H1 (cell line): ENCODE measurements at regions not wholly inside any gene's neighbourhood (a gene's known extent, or its start where the extent isn't known, plus 50 kb on each side); places are given as distances from the start of the nearest gene placed in this dataset.

ENCODE experiments used
- CTCF ChIA-PET: fragments of 300-600 bp; sonication (Branson Sonifier 250); formaldehyde crosslinking; loops from one replicate; lab custom pipeline; 2021; ENCODE audit not compliant: partially characterized antibody; lab: Charles Lee
- POLR2A ChIA-PET: fragments of 300-600 bp; sonication (Branson Sonifier 250); formaldehyde crosslinking; loops from one replicate; lab custom pipeline; 2021; ENCODE audit warnings: inconsistent platforms; ENCODE audit not compliant: partially characterized antibody; lab: Charles Lee
- DNase-seq, 2 experiments: peaks; one replicate each; pipeline versions ENCODE4 v3.0.0 to v3.0.0-alpha.2; 2010 to 2022; ENCODE audit warnings: low spot score in 2 of 2, low read depth in 1 of 2, mixed read lengths in 1 of 2
- FAIRE-seq: peaks from 2 replicates; lab custom pipeline; 2011; peaks lifted over from hg19 to GRCh38; lab: Jason Lieb, UNC
- H2AFZ ChIP-seq: 2 replicates; pipeline ENCODE4 v1.8.1; 2012; ENCODE audit warnings: low read length, inconsistent platforms
- H2AK5ac ChIP-seq: 2 replicates; pipeline ENCODE4 v1.6.1; 2013; ENCODE audit warnings: low read depth, low read length
- H2BK120ac ChIP-seq: replicated peaks from 2 replicates; pipeline ENCODE3; 2013; ENCODE audit warnings: low read depth, low read length, inconsistent platforms
- H2BK12ac ChIP-seq: 2 replicates; pipeline ENCODE4 v1.6.1; 2013; ENCODE audit warnings: low read depth, low read length
- H2BK15ac ChIP-seq: 2 replicates; pipeline ENCODE4 v1.6.1; 2013; ENCODE audit warnings: low read length
- H2BK20ac ChIP-seq: 2 replicates; pipeline ENCODE4 v1.6.1; 2013; ENCODE audit warnings: low read length
- H2BK5ac ChIP-seq: 2 replicates; pipeline ENCODE4 v1.6.1; 2013; ENCODE audit warnings: low read depth, low read length
- H3K14ac ChIP-seq: 2 replicates; pipeline ENCODE4 v1.6.1; 2013; ENCODE audit warnings: inconsistent platforms; ENCODE audit not compliant: insufficient read length
- H3K18ac ChIP-seq: 2 replicates; pipeline ENCODE4 v1.6.1; 2013; ENCODE audit warnings: low read length; ENCODE audit errors: extremely low read depth
- H3K23ac ChIP-seq: 2 replicates; pipeline ENCODE4 v1.6.1; 2013; ENCODE audit warnings: inconsistent platforms; ENCODE audit not compliant: insufficient read length
- H3K23me2 ChIP-seq: 2 replicates; pipeline ENCODE4 v1.6.1; 2013; ENCODE audit warnings: low read depth, low read length
- H3K27ac ChIP-seq: 2 replicates; pipeline ENCODE4 v1.6.1; 2011; ENCODE audit warnings: low read depth, low read length, inconsistent platforms
- H3K27me3 ChIP-seq, 4 experiments: replicated peaks in 1 of 4; 1 replicate in 1 of 4; 2 replicates in 3 of 4; pipeline versions ENCODE4 v1.6.1 to v1.8.1; 2011 to 2013; ENCODE audit warnings: low read length in 3 of 4, mild to moderate bottlenecking in 3 of 4, inconsistent platforms in 2 of 4, mixed read lengths in 2 of 4, moderate library complexity in 1 of 4; ENCODE audit not compliant: control insufficient read depth in 3 of 4, insufficient read depth in 3 of 4; ENCODE audit errors: extremely low read depth in 1 of 4
- H3K36me3 ChIP-seq, 4 experiments: 2 replicates each; pipeline versions ENCODE4 v1.6.1 to v1.8.1; 2011 to 2013; ENCODE audit warnings: mild to moderate bottlenecking in 4 of 4, low read length in 3 of 4, moderate library complexity in 2 of 4, control low read depth in 1 of 4, inconsistent platforms in 1 of 4; ENCODE audit not compliant: insufficient read depth in 4 of 4, control insufficient read depth in 2 of 4
- H3K4ac ChIP-seq: replicated peaks from 2 replicates; pipeline ENCODE3; 2013; ENCODE audit warnings: low read length, low read depth, mixed read lengths, inconsistent platforms; ENCODE audit not compliant: insufficient read length
- H3K4me1 ChIP-seq, 4 experiments: replicated peaks in 1 of 4; 1 replicate in 1 of 4; 2 replicates in 3 of 4; pipeline versions ENCODE4 v1.6.1 to v1.8.1; 2011 to 2013; ENCODE audit warnings: low read length in 3 of 4, inconsistent platforms in 2 of 4, mixed read lengths in 1 of 4; ENCODE audit not compliant: insufficient read depth in 4 of 4, control insufficient read depth in 3 of 4
- H3K4me2 ChIP-seq, 2 experiments: 2 replicates each; pipeline versions ENCODE4 v1.6.1 to v1.8.1; 2011 to 2013; ENCODE audit warnings: low read depth in 2 of 2, low read length in 2 of 2, control low read depth in 1 of 2, inconsistent platforms in 1 of 2, mild to moderate bottlenecking in 1 of 2; ENCODE audit not compliant: insufficient read depth in 1 of 2
- H3K4me3 ChIP-seq, 4 experiments: fragments of 200-600, 300-600 bp in 1 of 4; sonication (generic), shearing (Covaris generic), sonication (Bioruptor Twin) in 1 of 4; 2 replicates each; pipeline versions ENCODE4 v1.5.1 to v1.8.1; 2011 to 2016; ENCODE audit warnings: low read length in 4 of 4, low read depth in 3 of 4, control low read depth in 2 of 4, inconsistent platforms in 2 of 4, mild to moderate bottlenecking in 2 of 4, mixed read lengths in 1 of 4, moderate library complexity in 1 of 4; ENCODE audit not compliant: insufficient read depth in 2 of 4; ENCODE audit errors: extremely low read depth in 1 of 4
- H3K56ac ChIP-seq: replicated peaks from 2 replicates; pipeline ENCODE3; 2013; ENCODE audit warnings: low read depth, mild to moderate bottlenecking, mixed read lengths, low read length, inconsistent platforms; ENCODE audit not compliant: insufficient read length
- H3K79me1 ChIP-seq: 2 replicates; pipeline ENCODE4 v1.6.1; 2013; ENCODE audit warnings: low read depth, low read length, control low read depth
- H3K79me2 ChIP-seq, 2 experiments: 2 replicates each; pipeline versions ENCODE4 v1.6.1 to v1.8.1; 2012 to 2013; ENCODE audit warnings: low read length in 2 of 2, mild to moderate bottlenecking in 2 of 2, inconsistent platforms in 1 of 2; ENCODE audit not compliant: insufficient read depth in 2 of 2, control insufficient read depth in 1 of 2
- H3K9ac ChIP-seq, 4 experiments: replicated peaks in 1 of 4; 1 replicate in 1 of 4; 2 replicates in 3 of 4; pipeline versions ENCODE4 v1.6.1 to v1.8.1; 2011 to 2013; ENCODE audit warnings: low read depth in 3 of 4, low read length in 3 of 4, control low read depth in 2 of 4, mild to moderate bottlenecking in 2 of 4, moderate library complexity in 2 of 4, inconsistent platforms in 1 of 4; ENCODE audit errors: extremely low read depth in 1 of 4
- H3K9me3 ChIP-seq, 2 experiments: 2 replicates each; pipeline versions ENCODE4 v1.6.1 to v1.8.1; 2012 to 2013; ENCODE audit warnings: mild to moderate bottlenecking in 2 of 2, moderate library complexity in 2 of 2, control low read depth in 1 of 2, inconsistent platforms in 1 of 2, low read depth in 1 of 2, low read length in 1 of 2, mixed read lengths in 1 of 2; ENCODE audit not compliant: insufficient read depth in 2 of 2
- H4K20me1 ChIP-seq, 2 experiments: replicated peaks in 1 of 2; 2 replicates each; pipeline versions ENCODE3 to v1.8.1; 2011 to 2013; ENCODE audit warnings: inconsistent platforms in 2 of 2, low read length in 2 of 2, mild to moderate bottlenecking in 1 of 2; ENCODE audit not compliant: insufficient read depth in 2 of 2, control insufficient read depth in 1 of 2
- H4K5ac ChIP-seq: 2 replicates; pipeline ENCODE4 v1.6.1; 2013; ENCODE audit warnings: low read length, low read depth, mixed read lengths, inconsistent platforms; ENCODE audit not compliant: insufficient read length
- H4K8ac ChIP-seq: 2 replicates; pipeline ENCODE4 v1.8.0; 2013; ENCODE audit warnings: mild to moderate bottlenecking, moderate library complexity, low read length, inconsistent platforms; ENCODE audit not compliant: insufficient read depth; ENCODE audit errors: extremely low read depth
- H4K91ac ChIP-seq: replicated peaks from 2 replicates; pipeline ENCODE3; 2013; ENCODE audit warnings: low read length, mixed read lengths, inconsistent platforms; ENCODE audit not compliant: insufficient read length
- BRCA1 ChIP-seq: IDR thresholded peaks from 2 replicates; pipeline ENCODE4 v1.6.1; 2012; ENCODE audit warnings: low read depth, low read length, improper control_type of control experiment
- CBX5 ChIP-seq: fragments of 300-800, 300-1000 bp; sonication (generic); IDR thresholded peaks from 2 replicates; pipeline ENCODE4 v1.7.1; 2016; ENCODE audit warnings: antibody characterized with exemption, low read length, low read depth
- CEBPB ChIP-seq: IDR thresholded peaks from 2 replicates; pipeline ENCODE4 v1.6.1; 2012; ENCODE audit warnings: low read depth, low read length
- CHD1 ChIP-seq: IDR thresholded peaks from 2 replicates; pipeline ENCODE4 v1.6.1; 2012; ENCODE audit warnings: low read depth, low read length, improper control_type of control experiment
- EGR1 ChIP-seq: IDR thresholded peaks from 2 replicates; pipeline ENCODE4 v1.6.1; 2011; ENCODE audit warnings: low read depth, low read length, borderline replicate concordance
- MAFK ChIP-seq: IDR thresholded peaks from 2 replicates; pipeline ENCODE4 v1.6.1; 2012; ENCODE audit warnings: low read depth, mild to moderate bottlenecking, improper control_type of control experiment, low read length
- RNF2 ChIP-seq: fragments of 200-900, 300-1000 bp; sonication (generic); IDR thresholded peaks from 2 replicates; pipeline ENCODE4 v1.7.1; 2016; ENCODE audit warnings: borderline replicate concordance, low read depth, mild to moderate bottlenecking, antibody characterized with exemption, low read length; ENCODE audit not compliant: poor library complexity, severe bottlenecking; ENCODE audit errors: missing control alignments
- RXRA ChIP-seq: IDR thresholded peaks from 2 replicates; pipeline ENCODE4 v1.6.1; 2011; ENCODE audit warnings: low read depth, mild to moderate bottlenecking, low read length, moderate library complexity; ENCODE audit not compliant: insufficient read depth
- SIX5 ChIP-seq: IDR thresholded peaks from 2 replicates; pipeline ENCODE4 v1.6.1; 2011; ENCODE audit warnings: mild to moderate bottlenecking, low read depth, low read length
- TAF7 ChIP-seq: optimal IDR thresholded peaks from 2 replicates; pipeline ENCODE3; 2011; ENCODE audit warnings: low read depth, mild to moderate bottlenecking, inconsistent platforms, low read length, moderate library complexity, borderline replicate concordance
- TCF12 ChIP-seq: IDR thresholded peaks from 2 replicates; pipeline ENCODE4 v1.6.1; 2011; ENCODE audit warnings: low read depth, mild to moderate bottlenecking, low read length
- YY1 ChIP-seq: IDR thresholded peaks from 2 replicates; pipeline ENCODE4 v1.6.1; 2011; ENCODE audit warnings: low read depth, mild to moderate bottlenecking, low read length
- WGBS, 2 experiments: shearing (Covaris generic) in 1 of 2; methylation state at CpG; one replicate each; pipeline versions ENCODE4 v1.1.6 to v1.1.7; 2013 to 2015; ENCODE audit warnings: low lambda C conversion rate in 2 of 2, mixed read lengths in 2 of 2, inconsistent platforms in 1 of 2, low coverage in 1 of 2, missing lambda C conversion rate in 1 of 2; ENCODE audit not compliant: insufficient replicate concordance in 2 of 2, insufficient coverage in 1 of 2, insufficient read length in 1 of 2; ENCODE audit errors: extremely low coverage in 1 of 2, missing lambda C conversion rate in 1 of 2; 5-methylcytosine and 5-hydroxymethylcytosine counted together
- TF ChIP-seq, protein P1 (sequence below): IDR thresholded peaks from 2 replicates; pipeline ENCODE4 v1.6.1; 2011; ENCODE audit warnings: low read depth, mild to moderate bottlenecking, low read length; ENCODE audit not compliant: insufficient read depth

DNA sequence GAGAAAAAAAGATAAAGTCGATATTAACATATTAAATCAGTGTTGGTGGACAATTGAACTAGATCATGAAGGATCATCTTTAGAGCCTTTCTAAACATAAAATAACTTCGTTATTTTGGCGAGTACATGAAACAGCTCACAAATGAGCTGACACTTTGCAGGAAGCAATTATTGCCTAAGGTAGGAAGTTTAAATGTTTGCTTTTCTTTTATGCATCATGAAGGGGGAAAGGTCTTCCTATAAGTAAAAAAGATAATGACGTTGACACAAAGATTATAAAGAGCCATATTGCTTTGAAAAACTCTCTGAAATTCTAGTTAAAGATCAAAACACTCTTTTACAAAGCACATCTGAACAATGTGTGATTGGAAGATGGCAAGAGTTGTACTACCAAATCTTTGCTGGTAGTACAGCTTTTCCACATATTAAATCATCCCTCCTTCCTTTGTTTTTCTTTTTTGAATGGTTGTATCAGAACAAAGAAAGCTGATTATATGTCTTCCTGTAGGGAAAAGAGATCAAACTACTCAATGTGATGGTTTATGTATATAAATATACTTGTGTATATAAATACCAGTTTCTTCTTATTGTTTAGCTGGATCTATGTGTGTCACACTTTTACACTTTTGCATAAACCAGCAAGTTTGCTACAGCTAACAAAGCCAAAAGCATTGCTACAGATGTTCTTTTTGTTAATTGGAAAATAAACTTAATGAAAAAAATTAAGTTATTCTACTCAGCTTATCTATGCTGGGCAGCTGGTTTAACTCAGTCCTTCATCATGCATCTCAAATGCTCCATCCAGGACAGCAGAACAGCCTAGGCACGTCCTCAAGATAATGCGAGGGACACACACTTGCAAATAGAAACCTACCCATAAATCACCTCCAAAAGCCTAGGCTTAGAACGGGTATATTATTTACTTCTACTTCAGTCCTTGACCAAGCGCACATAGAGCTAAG lies 850.8 kb upstream of the ROBO1 start:
- Histone ChIP-seq H2BK12ac (no peak overlapping the region), H4K91ac (no peak overlapping the region), H3K4me2 (no peak overlapping the region), H2BK120ac (no peak overlapping the region), H2AFZ (no peak overlapping the region), H4K5ac (no peak overlapping the region), H3K23ac (no peak overlapping the region), H3K27me3 (no peaks in the 10 kb centered on the region), H2BK20ac (no peak overlapping the region), H3K14ac (no peak overlapping the region), H4K20me1 (no peaks in the 10 kb centered on the region), H2BK5ac (no peak overlapping the region), H3K79me2 (no peaks in the 10 kb centered on the region), H4K8ac (no peak overlapping the region), H3K9ac (no peak overlapping the region), H3K36me3 (no peaks in the 10 kb centered on the region), H3K4me3 (no peak overlapping the region), H3K27ac (no peak overlapping the region), H2AK5ac (no peak overlapping the region), H3K23me2 (no peaks in the 10 kb centered on the region), H3K9me3 (no peaks in the 10 kb centered on the region), H2BK15ac (no peak overlapping the region), H3K4me1 (no peaks in the 10 kb centered on the region), H3K18ac (no peak overlapping the region), H3K56ac (no peak overlapping the region), H3K79me1 (no peaks in the 10 kb centered on the region), H3K4ac (no peak overlapping the region)
- 82% methylated on average over 8 of the region's 8 CpGs; no CpG with 5 or more reads in 1 of the 2 experiments for WGBS, 2 experiments
- CTCF ChIA-PET = no interaction called here
- DNase-seq (no peak), FAIRE-seq (no peak)
- POLR2A ChIA-PET = no interaction called here
- TF ChIP-seq SIX5 (no peak), MAFK (no peak), CBX5 (no peak), TCF12 (no peak), EGR1 (no peak), RNF2 (no peak), CHD1 (no peak), BRCA1 (no peak), CEBPB (no peak), TAF7 (no peak), RXRA (no peak), YY1 (no peak)
- TF ChIP-seq, protein P1, sequence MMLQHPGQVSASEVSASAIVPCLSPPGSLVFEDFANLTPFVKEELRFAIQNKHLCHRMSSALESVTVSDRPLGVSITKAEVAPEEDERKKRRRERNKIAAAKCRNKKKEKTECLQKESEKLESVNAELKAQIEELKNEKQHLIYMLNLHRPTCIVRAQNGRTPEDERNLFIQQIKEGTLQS = no peak
